ENCODE measurements at regions not wholly inside any gene's neighbourhood (a gene's known extent, or its start where the extent isn't known, plus 50 kb on each side); places are given as distances from the start of the nearest gene placed in this dataset.

DNA sequence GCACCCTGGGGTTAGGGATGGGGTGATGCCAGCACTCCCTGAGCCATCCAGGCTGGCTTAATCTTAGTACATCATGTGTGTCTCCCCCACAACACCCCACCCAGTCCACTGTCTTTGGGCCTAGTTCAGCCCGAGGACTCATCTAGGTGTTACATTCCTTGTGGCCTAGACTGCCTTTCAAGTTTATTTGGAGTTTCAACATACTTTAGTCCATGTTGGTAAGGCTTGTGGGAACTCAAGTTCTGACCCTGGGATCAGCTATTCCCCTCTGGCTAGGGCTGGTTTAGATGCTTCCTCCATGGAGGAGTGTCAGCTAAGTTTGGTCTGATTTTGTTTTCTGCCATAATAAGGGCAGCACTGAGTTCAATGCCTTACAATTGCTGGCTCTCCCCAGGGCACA is 302.4 kb downstream of the SMARCA2 start:
- DNase-seq: no peak

GRCh38 chr9:2319421-2319820 is 302.2 kb upstream of the VLDLR start:
- DNase-seq: no peak

- no peak for DNase-seq
Observed at GRCh38 chr9:2320114-2320513, 301.5 kb upstream of the VLDLR start.

- no peak for DNase-seq
Observed at GRCh38 chr9:2320632-2321031, 301.0 kb upstream of the VLDLR start.

DNA sequence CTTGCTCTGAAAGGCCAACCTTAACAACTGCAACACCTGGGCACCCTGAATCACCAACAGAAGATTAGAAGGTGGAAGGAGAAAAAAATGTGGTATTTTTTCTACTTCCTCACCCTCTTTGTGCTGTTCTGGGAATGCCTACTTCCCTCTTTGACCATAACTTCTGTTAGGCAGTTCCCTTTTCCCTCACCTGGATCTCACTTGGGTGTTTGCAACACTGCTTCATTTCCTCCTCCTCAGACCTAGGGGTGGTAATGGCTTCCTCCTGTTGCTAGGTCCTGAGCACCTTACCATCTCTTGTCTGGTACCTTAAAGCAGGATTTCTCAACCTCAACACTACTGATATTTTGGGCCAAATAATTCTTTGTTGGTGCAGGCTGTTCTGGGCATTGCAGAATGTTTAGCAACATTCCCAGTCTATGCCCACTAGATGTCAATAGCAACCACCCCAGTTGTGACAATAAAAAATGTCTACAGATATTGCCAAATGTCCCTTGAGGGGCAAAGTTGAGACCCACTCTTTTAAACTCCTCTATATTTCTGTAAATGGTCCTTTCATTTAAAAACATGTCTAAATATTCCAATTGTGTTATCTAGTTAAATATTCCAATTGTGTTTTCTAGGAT is 300.0 kb upstream of the VLDLR start:
- DNase-seq: no peak

- no peak for DNase-seq
Observed at GRCh38 chr9:2324742-2325141, 296.8 kb upstream of the VLDLR start.

GRCh38 chr9:2332663-2333062 is 288.9 kb upstream of the VLDLR start:
- DNase-seq: no peak

DNA sequence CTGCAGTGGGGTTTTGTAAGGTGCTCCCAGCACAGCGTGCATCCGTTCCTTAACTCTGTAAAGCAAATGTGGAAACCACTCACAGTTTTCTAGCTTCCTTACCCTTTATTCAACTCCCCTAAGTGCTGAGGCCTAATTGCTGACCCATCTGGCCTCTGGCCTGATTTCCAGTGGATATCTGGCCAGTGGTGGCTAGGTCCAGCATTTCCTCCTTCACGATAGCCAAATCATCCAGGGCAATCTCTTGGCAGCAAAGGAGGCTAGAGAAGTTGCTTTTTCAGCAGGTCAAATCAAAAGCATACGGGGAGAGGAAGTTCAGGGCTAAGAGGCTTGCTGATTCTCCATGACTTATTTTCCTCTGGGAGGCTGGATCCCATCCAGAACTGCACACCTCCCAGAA is 286.3 kb upstream of the VLDLR start:
- DNase-seq: no peak

DNA sequence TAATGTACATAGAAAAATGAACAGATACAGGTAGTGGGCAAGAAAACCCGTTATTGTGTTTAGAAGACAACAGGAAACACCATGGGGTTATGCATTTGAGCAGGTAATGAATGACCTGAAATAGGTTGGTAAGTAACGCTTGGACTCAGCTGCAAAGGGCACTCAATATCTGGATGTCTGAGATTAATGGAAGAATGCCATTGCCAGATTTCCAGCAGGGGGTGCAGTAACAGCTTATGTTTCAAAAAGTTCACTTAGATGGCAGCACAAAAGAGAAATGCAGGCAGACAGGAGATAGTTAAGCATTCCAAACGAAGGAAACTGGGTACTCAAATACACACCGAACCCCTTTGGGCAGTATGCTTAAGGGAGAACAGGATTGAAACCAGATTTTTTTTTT is 285.5 kb upstream of the VLDLR start:
- DNase-seq: peak; percentile 34 to 54

- DNase-seq: no peak
Observed at GRCh38 chr9:2337131-2337530, 284.5 kb upstream of the VLDLR start.

GRCh38 chr9:2337627-2338026 is 284.0 kb upstream of the VLDLR start:
- DNase-seq: no peak

DNA sequence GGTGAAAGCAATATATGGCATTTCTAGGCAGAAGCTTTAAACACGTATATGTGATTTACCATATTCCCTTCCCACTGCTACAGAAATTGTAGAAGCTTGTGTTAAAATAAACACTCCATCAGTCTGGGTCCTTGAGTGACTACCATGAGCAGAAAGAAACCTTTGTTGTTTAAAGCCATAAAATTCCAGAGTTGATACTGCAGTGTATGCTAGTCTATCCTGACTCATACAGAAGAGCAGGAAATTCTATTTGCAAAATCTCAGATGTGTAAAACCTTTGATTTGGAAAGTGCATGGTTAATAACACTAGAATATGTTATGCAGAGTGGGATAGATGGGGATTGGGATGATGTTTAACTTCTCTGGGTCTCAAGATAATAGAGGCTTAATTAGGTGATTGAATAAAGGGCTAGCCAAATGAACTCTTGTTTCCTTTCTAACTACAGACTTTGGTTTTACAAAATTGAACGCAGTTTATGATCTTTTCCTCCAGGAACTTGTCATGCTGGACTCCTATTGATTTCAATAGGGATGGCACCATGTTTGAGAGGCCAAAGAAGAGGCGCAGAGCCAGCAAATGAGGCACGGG is 282.7 kb upstream of the VLDLR start:
- DNase-seq: no peak

DNA sequence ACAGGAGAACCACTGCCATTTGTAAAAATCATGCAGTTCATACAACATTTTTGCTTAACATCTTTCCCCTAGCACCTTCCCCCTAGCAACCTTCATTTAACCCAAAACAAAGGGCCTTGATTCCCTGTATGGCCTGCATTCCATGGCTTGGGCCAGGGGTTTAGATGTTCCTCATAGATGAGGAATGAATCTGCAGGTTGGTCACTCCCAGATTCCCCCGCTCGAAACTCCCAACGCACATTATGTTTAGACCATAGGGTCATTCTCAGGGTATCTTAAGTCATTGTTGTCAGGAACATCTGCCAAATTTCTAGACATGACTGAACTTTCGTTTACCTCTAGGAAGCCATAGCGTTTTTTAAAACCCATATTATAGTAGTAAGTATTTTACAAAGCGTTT is 282.2 kb upstream of the VLDLR start:
- no peak for DNase-seq

- DNase-seq: no peak
Observed at GRCh38 chr9:2340046-2340760, 281.4 kb upstream of the VLDLR start.

DNA sequence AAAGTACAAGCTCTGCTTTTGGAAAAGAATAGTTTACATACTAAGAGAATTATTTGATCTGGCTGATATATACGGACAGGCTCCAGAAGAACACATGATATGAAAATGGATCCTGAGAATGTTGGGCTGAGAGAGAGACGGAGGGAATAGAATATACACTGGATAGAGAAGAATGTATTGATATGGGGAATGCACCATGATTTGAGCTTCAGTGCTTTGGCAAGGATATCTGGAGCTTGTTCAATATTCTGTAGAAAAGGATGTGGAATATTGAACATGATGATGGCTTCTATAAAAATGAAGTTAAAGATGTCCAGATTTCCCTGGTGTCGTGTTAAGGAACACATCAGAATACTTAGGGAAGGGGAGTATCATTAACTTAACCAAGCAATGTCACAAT is 280.5 kb upstream of the VLDLR start:
- no peak for DNase-seq

DNA sequence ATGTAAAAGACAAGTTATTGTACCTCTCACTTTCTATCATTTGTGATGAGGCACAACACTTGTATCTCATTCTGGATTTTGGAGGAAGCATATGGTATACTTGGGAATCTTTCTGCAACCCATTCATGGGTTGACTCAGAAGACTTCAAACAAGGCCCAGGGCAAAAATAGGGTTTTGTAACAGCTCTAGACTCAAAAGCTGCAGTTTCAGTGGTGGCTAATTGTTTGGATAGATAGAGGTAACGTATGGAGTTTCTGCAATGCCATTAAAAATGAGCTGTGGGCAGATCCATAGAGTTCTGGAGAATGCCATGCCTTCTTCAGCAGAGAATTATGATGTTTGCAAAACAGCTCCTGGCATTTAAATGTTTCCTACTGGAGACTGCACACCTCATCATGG is 279.6 kb upstream of the VLDLR start:
- DNase-seq: no peak

- DNase-seq: no peak
Observed at GRCh38 chr9:2343756-2344155, 277.8 kb upstream of the VLDLR start.

DNA sequence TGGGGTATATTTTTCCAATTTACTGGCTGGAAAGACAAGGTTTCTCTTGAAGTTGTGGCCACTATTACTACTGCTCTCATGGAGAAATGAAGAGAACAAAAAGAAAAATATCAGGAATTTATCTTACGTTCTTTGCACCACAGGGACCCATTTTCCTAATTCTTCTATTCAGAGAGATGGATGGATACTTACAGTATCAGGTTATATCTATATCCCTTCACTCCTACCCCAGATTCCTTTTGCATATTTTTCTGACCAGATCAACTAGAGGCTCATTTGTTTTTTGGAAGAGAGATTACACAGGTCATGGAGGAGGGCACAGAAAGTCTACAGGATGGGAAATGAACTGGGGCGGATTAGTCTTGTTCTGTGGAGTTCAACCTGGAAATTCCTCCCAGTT is 277.2 kb upstream of the VLDLR start:
- DNase-seq: no peak

GRCh38 chr9:2345013-2345412 is 276.6 kb upstream of the VLDLR start:
- no peak for DNase-seq

DNA sequence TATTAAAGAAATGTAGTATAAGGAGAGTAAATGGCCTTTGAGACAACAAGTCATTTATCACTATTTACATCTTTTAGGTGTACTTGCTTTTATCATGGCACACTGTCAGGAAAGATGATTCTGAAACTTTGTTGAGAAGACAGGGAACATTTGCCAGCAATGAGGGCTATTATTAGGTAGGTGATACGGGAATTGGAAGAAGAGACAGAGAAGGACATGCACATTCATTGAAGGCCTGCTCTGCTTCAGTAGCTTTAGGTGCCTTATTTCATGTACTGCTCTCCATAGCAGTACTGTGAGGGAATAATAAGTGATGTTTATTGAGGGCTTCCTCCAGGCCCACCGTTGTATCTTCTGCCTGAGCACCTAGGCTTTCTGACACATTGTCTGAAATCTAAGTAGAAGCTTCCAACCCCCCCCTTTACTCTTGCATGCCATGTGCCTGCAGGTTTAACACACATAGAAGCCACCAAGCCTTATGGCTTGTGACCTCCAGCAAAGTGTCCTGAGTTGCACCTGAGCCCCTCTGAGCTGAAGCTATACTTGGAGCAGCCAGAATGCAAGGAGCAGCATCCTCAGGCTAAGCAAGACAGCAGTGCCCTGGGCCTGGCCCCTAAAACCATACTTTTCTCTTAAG is 275.2 kb upstream of the VLDLR start:
- DNase-seq: no peak

- DNase-seq: no peak
Observed at GRCh38 chr9:2351324-2351723, 270.3 kb upstream of the VLDLR start.

DNA sequence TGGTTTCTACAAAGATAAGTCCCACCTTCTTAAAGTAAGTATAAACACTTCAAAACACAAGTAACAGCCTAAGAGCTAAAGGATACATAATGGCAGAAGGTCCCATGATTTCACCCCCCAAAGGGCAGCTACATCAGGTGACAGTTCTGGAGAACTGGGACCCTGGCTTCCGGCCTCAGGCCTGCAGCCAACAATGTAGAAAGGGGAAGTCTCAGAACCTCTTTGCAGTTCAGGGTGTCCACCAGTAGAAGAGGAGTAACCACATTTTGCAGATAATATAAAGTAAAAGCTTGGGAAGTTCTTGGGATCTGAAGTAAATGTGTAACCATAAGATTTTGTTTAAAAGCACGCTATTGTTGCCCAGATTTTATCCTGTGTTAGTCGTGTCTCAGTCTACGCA is 267.4 kb upstream of the VLDLR start:
- DNase-seq: no peak

DNA sequence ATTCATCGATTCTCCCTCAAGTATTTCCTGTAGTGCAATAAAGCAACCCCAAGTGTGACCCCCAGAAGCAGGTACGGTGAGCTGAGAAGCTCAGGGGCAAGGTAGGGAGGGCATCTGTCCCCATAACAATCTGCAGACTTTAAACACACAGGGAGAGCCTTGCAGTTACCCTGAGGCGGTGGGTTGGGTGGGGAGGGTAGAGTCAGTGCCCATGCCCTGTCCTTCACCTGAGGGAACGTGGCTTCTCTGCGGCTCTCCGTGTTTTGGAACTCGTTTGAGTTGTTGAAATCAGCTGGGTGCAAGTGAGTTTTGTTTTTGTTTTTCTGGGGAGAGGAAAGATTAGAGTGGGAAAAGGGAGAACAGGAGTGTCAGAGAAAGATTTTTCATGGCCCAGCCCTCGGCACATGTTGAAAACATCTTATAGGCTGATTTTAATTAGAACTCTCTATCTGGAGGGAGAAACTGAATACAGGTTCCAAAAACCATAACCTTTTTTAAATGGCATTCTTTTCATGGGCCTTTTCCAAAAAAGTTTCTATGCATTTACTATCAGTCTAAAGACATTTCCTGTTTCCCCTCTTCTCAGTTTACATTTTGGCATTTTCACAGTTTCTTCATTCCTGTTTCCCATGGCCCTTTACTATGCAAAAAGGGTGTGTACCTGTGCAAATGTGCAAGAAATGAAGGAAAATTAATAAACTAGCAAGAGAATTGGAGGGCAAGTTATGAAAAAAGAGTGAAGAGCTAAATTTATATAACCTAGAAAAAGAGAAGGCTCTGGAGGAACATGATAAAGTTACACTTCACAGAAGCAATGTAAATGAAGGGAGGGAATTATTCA is 266.5 kb upstream of the VLDLR start:
- DNase-seq: no peak

- DNase-seq: no peak
Observed at GRCh38 chr9:2355697-2355983, 265.9 kb upstream of the VLDLR start.
